ENCODE measurements at regions not wholly inside any gene's neighbourhood (a gene's known extent, or its start where the extent isn't known, plus 50 kb on each side); places are given as distances from the start of the nearest gene placed in this dataset.

DNA sequence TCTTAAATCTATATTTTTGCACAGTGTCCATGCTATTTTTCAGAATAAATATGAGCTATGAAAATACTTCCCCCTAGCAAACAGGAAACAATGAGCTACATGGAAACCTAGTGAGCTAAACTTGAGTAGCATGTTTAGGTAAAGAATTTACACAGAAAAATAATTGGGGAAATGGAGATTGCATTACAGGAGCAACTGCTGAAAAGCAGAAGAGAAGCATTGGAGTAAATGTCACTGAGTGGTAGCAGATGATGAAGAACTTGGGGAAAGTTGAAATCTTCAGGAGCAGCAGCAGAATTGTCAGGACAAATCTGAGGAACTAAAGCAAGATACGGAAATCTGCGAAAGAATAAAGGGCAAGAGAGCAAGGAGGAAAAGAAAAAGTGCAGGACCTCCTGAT, 610.3 kb downstream of the TLE1 start:
- 91% methylated on average over 2 of the region's 2 CpGs; no CpG with 5 or more reads in 1 of the 2 experiments for WGBS, 2 experiments (ENCODE audit: extremely low coverage in 1 of 2, insufficient coverage in 1 of 2, insufficient read length in 1 of 2, insufficient replicate concordance in 2 of 2, low coverage in 1 of 2, low lambda C conversion rate in 2 of 2, missing lambda C conversion rate in 1 of 2)
- H3K14ac ChIP-seq (ENCODE audit: insufficient read length): no peak overlapping the region

More for the DNA sequence above, 610.3 kb downstream of the TLE1 start:
- H3K4me2 ChIP-seq (ENCODE audit: insufficient read depth in 1 of 2, low read depth in 2 of 2, low read length in 2 of 2): no peak overlapping the region
- no peak overlapping the region for H3K56ac ChIP-seq (replicated peaks; ENCODE audit: insufficient read length, low read depth, low read length)
- no peak overlapping the region for H2BK12ac ChIP-seq (ENCODE audit: low read depth, low read length)
- DNase-seq (ENCODE audit: low read depth in 1 of 2, low spot score in 2 of 2) (no peak), FAIRE-seq (no peak)
- no peak overlapping the region for H3K9ac ChIP-seq (replicated peaks in 1 of 4; ENCODE audit: extremely low read depth in 1 of 4, low read depth in 3 of 4, low read length in 3 of 4)
- H2BK120ac ChIP-seq (replicated peaks; ENCODE audit: low read depth, low read length): no peak overlapping the region
- H3K23ac ChIP-seq (ENCODE audit: insufficient read length): no peak overlapping the region
- no peak overlapping the region for H2BK15ac ChIP-seq (ENCODE audit: low read length)
- no peaks in the 10 kb centered on the region for H3K36me3 ChIP-seq (ENCODE audit: control insufficient read depth in 2 of 4, insufficient read depth in 4 of 4, low read length in 3 of 4)
- H2BK5ac ChIP-seq (ENCODE audit: low read depth, low read length): no peak overlapping the region
- H3K79me1 ChIP-seq (ENCODE audit: low read depth, low read length): no peaks in the 10 kb centered on the region
- CTCF ChIA-PET (ENCODE audit: partially characterized antibody): no interaction called here
- H3K23me2 ChIP-seq (ENCODE audit: low read depth, low read length): no peaks in the 10 kb centered on the region
- H3K9me3 ChIP-seq (ENCODE audit: insufficient read depth in 2 of 2, low read depth in 1 of 2, low read length in 1 of 2): no peaks in the 10 kb centered on the region
- H4K5ac ChIP-seq (ENCODE audit: insufficient read length, low read depth, low read length): no peak overlapping the region
- no peak overlapping the region for H2AK5ac ChIP-seq (ENCODE audit: low read depth, low read length)
- no peaks in the 10 kb centered on the region for H3K4me1 ChIP-seq (replicated peaks in 1 of 4; ENCODE audit: control insufficient read depth in 3 of 4, insufficient read depth in 4 of 4, low read length in 3 of 4)
- H2AFZ ChIP-seq (ENCODE audit: low read length): no peak overlapping the region
- H3K18ac ChIP-seq (ENCODE audit: extremely low read depth, low read length): no peak overlapping the region
- H4K20me1 ChIP-seq (replicated peaks in 1 of 2; ENCODE audit: control insufficient read depth in 1 of 2, insufficient read depth in 2 of 2, low read length in 2 of 2): no peaks in the 10 kb centered on the region
- no peak overlapping the region for H3K4ac ChIP-seq (replicated peaks; ENCODE audit: insufficient read length, low read depth, low read length)
- TF ChIP-seq POLR2A (IDR thresholded peaks at IDR 0.05; ENCODE audit: control extremely low read depth in 1 of 2, low read depth in 2 of 2, low read length in 2 of 2): no peak
- TF ChIP-seq, protein P1, sequence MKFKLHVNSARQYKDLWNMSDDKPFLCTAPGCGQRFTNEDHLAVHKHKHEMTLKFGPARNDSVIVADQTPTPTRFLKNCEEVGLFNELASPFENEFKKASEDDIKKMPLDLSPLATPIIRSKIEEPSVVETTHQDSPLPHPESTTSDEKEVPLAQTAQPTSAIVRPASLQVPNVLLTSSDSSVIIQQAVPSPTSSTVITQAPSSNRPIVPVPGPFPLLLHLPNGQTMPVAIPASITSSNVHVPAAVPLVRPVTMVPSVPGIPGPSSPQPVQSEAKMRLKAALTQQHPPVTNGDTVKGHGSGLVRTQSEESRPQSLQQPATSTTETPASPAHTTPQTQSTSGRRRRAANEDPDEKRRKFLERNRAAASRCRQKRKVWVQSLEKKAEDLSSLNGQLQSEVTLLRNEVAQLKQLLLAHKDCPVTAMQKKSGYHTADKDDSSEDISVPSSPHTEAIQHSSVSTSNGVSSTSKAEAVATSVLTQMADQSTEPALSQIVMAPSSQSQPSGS (IDR thresholded peaks at IDR 0.05; ENCODE audit: low read length): no peak
- TF ChIP-seq YY1 (IDR thresholded peaks at IDR 0.05; ENCODE audit: low read depth, low read length): no peak
- no peak for TF ChIP-seq HDAC2 (IDR thresholded peaks at IDR 0.05; ENCODE audit: borderline replicate concordance in 1 of 2, low read depth in 2 of 2, low read length in 2 of 2)
- no peak for TF ChIP-seq TBP (IDR thresholded peaks at IDR 0.05; ENCODE audit: low read depth, low read length)
- no peak for TF ChIP-seq BCL11A (IDR thresholded peaks at IDR 0.05; ENCODE audit: low read depth in 2 of 2, low read length in 2 of 2)
- TF ChIP-seq JUND (IDR thresholded peaks at IDR 0.05; ENCODE audit: low read length): no peak
- TF ChIP-seq CBX5 (IDR thresholded peaks at IDR 0.05; ENCODE audit: low read depth, low read length): no peak
- H3K79me2 ChIP-seq (ENCODE audit: control insufficient read depth in 1 of 2, insufficient read depth in 2 of 2, low read length in 2 of 2): no peaks in the 10 kb centered on the region
- H4K8ac ChIP-seq (ENCODE audit: extremely low read depth, insufficient read depth, low read length): no peak overlapping the region
- H3K27ac ChIP-seq (ENCODE audit: low read depth, low read length): no peak overlapping the region
- H3K4me3 ChIP-seq (ENCODE audit: extremely low read depth in 1 of 4, insufficient read depth in 2 of 4, low read depth in 3 of 4, low read length in 4 of 4): no peak overlapping the region
- no peak overlapping the region for H4K91ac ChIP-seq (replicated peaks; ENCODE audit: insufficient read length, low read length)
- no peak overlapping the region for H2BK20ac ChIP-seq (ENCODE audit: low read length)
- H3K27me3 ChIP-seq (replicated peaks in 1 of 4; ENCODE audit: control insufficient read depth in 3 of 4, extremely low read depth in 1 of 4, insufficient read depth in 3 of 4, low read length in 3 of 4): no peaks in the 10 kb centered on the region
- POLR2A ChIA-PET (ENCODE audit: partially characterized antibody): no interaction called here
